ENCODE measurements at regions not wholly inside any gene's neighbourhood (a gene's known extent, or its start where the extent isn't known, plus 50 kb on each side); places are given as distances from the start of the nearest gene placed in this dataset.
A peak's percentile ranks its signal among the peaks of the same experiment; 100 is the strongest.

GRCh38 chr1:198880397-198880796, 241.6 kb downstream of the PTPRC start (continued):
- TF ChIP-seq ZBTB44 (tag by site-specific recombination; IDR thresholded peaks at IDR 0.05), result no peak
- TF ChIP-seq ZNF37A (tag by site-specific recombination; IDR thresholded peaks at IDR 0.05), result no peak
- TF ChIP-seq ZFP37 (tag by site-specific recombination; IDR thresholded peaks at IDR 0.05), result 0 out of 2 replicates have a peak, but pooled peaks have one; percentile 64
- TF ChIP-seq KLF1 (tag by site-specific recombination; IDR thresholded peaks at IDR 0.05), result no peak
- TF ChIP-seq ZSCAN18 (tag by site-specific recombination; IDR thresholded peaks at IDR 0.05), result no peak
- TF ChIP-seq ZNF776 (tag by site-specific recombination; IDR thresholded peaks at IDR 0.05; ENCODE audit: borderline replicate concordance), result no peak
- no peak for TF ChIP-seq ZBTB10 (tag by site-specific recombination; IDR thresholded peaks at IDR 0.05)
- TF ChIP-seq ZNF324 (tag by site-specific recombination; IDR thresholded peaks at IDR 0.05), result no peak
- no peak for TF ChIP-seq ZIC2 (tag by site-specific recombination; IDR thresholded peaks at IDR 0.05)
- TF ChIP-seq WT1 (tag by site-specific recombination; IDR thresholded peaks at IDR 0.05), result no peak
- TF ChIP-seq ZBTB49 (tag by site-specific recombination; IDR thresholded peaks at IDR 0.05; ENCODE audit: low read depth), result no peak
- TF ChIP-seq BCL11A (tag by site-specific recombination; IDR thresholded peaks at IDR 0.05; ENCODE audit: low read depth), result no peak
- TF ChIP-seq ZNF747 (tag by site-specific recombination; IDR thresholded peaks at IDR 0.05), result no peak
- no peak for TF ChIP-seq TRIM28 (IDR thresholded peaks at IDR 0.05; ENCODE audit: borderline replicate concordance, low read length)
- TF ChIP-seq GLIS2 (tag by site-specific recombination; IDR thresholded peaks at IDR 0.05), result no peak
- TF ChIP-seq MYNN (tag by site-specific recombination; IDR thresholded peaks at IDR 0.05; ENCODE audit: borderline replicate concordance), result no peak
- no peak for TF ChIP-seq ZNF449 (tag by site-specific recombination; IDR thresholded peaks at IDR 0.05)
- no peak for TF ChIP-seq ZNF610 (tag by site-specific recombination; IDR thresholded peaks at IDR 0.05; ENCODE audit: borderline replicate concordance)
- TF ChIP-seq ZNF692 (tag by site-specific recombination; IDR thresholded peaks at IDR 0.05), result no peak
- no peak for TF ChIP-seq BCL11B (tag by site-specific recombination; IDR thresholded peaks at IDR 0.05; ENCODE audit: low read depth)
- TF ChIP-seq, protein P1, sequence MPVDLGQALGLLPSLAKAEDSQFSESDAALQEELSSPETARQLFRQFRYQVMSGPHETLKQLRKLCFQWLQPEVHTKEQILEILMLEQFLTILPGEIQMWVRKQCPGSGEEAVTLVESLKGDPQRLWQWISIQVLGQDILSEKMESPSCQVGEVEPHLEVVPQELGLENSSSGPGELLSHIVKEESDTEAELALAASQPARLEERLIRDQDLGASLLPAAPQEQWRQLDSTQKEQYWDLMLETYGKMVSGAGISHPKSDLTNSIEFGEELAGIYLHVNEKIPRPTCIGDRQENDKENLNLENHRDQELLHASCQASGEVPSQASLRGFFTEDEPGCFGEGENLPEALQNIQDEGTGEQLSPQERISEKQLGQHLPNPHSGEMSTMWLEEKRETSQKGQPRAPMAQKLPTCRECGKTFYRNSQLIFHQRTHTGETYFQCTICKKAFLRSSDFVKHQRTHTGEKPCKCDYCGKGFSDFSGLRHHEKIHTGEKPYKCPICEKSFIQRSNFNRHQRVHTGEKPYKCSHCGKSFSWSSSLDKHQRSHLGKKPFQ (tag by site-specific recombination; IDR thresholded peaks at IDR 0.05), result no peak
- no peak for TF ChIP-seq ZNF23 (tag by site-specific recombination; IDR thresholded peaks at IDR 0.05; ENCODE audit: borderline replicate concordance)
- TF ChIP-seq PRDM1 (tag by site-specific recombination; IDR thresholded peaks at IDR 0.05), result no peak
- TF ChIP-seq ZNF280C (tag by site-specific recombination; IDR thresholded peaks at IDR 0.05), result no peak
- TF ChIP-seq SCRT1 (tag by site-specific recombination; IDR thresholded peaks at IDR 0.05; ENCODE audit: borderline replicate concordance), result no peak
- peak; percentile 90 for TF ChIP-seq ZNF426 (tag by site-specific recombination; IDR thresholded peaks at IDR 0.05)

Measured in HEK293 (cell line).